ENCODE measurements at regions not wholly inside any gene's neighbourhood (a gene's known extent, or its start where the extent isn't known, plus 50 kb on each side); places are given as distances from the start of the nearest gene placed in this dataset.

- Mint-ChIP-seq H3K36me3 (ENCODE audit: low read depth) (peaks cover 32% of the 10 kb centered on the region), H3K27ac (peak overlapping the region; percentile 41), H3K4me3 (no peak overlapping the region; the same call in 2 of the 3 replicates), H3K4me1 (peaks cover 51% of the 10 kb centered on the region), H3K27me3 (ENCODE audit: insufficient read depth, low read depth, poor library complexity) (peaks cover 9% of the 10 kb centered on the region), H3K9me3 (peaks cover 31% of the 10 kb centered on the region)
- peak overlapping the region; percentile 75 for H3K27ac ChIP-seq (ENCODE audit: low read depth)
- peaks cover 8% of the 10 kb centered on the region; the same call in 1 of the 2 replicates for H3F3A ChIP-seq (replicated peaks; ENCODE audit: low read depth)
- H3K4me1 ChIP-seq (ENCODE audit: insufficient read depth), result peaks cover 5% of the 10 kb centered on the region; the same call in 1 of the 2 replicates
- ATAC-seq, result peak; percentile 69
- TF ChIP-seq JUNB (IDR thresholded peaks at IDR 0.05; ENCODE audit: unreplicated experiment), result no peak
- TF ChIP-seq, protein P1, sequence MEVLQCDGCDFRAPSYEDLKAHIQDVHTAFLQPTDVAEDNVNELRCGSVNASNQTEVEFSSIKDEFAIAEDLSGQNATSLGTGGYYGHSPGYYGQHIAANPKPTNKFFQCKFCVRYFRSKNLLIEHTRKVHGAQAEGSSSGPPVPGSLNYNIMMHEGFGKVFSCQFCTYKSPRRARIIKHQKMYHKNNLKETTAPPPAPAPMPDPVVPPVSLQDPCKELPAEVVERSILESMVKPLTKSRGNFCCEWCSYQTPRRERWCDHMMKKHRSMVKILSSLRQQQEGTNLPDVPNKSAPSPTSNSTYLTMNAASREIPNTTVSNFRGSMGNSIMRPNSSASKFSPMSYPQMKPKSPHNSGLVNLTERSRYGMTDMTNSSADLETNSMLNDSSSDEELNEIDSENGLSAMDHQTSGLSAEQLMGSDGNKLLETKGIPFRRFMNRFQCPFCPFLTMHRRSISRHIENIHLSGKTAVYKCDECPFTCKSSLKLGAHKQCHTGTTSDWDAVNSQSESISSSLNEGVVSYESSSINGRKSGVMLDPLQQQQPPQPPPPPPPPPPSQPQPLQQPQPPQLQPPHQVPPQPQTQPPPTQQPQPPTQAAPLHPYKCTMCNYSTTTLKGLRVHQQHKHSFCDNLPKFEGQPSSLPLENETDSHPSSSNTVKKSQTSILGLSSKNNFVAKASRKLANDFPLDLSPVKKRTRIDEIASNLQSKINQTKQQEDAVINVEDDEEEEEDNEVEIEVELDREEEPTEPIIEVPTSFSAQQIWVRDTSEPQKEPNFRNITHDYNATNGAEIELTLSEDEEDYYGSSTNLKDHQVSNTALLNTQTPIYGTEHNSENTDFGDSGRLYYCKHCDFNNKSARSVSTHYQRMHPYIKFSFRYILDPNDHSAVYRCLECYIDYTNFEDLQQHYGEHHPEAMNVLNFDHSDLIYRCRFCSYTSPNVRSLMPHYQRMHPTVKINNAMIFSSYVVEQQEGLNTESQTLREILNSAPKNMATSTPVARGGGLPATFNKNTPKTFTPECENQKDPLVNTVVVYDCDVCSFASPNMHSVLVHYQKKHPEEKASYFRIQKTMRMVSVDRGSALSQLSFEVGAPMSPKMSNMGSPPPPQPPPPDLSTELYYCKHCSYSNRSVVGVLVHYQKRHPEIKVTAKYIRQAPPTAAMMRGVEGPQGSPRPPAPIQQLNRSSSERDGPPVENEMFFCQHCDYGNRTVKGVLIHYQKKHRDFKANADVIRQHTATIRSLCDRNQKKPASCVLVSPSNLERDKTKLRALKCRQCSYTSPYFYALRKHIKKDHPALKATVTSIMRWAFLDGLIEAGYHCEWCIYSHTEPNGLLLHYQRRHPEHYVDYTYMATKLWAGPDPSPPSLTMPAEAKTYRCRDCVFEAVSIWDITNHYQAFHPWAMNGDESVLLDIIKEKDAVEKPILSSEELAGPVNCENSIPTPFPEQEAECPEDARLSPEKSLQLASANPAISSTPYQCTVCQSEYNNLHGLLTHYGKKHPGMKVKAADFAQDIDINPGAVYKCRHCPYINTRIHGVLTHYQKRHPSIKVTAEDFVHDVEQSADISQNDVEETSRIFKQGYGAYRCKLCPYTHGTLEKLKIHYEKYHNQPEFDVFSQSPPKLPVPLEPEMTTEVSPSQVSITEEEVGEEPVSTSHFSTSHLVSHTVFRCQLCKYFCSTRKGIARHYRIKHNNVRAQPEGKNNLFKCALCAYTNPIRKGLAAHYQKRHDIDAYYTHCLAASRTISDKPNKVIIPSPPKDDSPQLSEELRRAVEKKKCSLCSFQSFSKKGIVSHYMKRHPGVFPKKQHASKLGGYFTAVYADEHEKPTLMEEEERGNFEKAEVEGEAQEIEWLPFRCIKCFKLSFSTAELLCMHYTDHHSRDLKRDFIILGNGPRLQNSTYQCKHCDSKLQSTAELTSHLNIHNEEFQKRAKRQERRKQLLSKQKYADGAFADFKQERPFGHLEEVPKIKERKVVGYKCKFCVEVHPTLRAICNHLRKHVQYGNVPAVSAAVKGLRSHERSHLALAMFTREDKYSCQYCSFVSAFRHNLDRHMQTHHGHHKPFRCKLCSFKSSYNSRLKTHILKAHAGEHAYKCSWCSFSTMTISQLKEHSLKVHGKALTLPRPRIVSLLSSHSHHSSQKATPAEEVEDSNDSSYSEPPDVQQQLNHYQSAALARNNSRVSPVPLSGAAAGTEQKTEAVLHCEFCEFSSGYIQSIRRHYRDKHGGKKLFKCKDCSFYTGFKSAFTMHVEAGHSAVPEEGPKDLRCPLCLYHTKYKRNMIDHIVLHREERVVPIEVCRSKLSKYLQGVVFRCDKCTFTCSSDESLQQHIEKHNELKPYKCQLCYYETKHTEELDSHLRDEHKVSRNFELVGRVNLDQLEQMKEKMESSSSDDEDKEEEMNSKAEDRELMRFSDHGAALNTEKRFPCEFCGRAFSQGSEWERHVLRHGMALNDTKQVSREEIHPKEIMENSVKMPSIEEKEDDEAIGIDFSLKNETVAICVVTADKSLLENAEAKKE (CRISPR knock-in tag; IDR thresholded peaks at IDR 0.05), result peak; percentile 78
- no peak for TF ChIP-seq ETS1 (IDR thresholded peaks at IDR 0.05)
- TF ChIP-seq STAT1 (IDR thresholded peaks at IDR 0.05; ENCODE audit: unreplicated experiment), result no peak
- TF ChIP-seq EZH2 (IDR thresholded peaks at IDR 0.05; ENCODE audit: low read depth, unreplicated experiment), result no peak
- TF ChIP-seq CREB1 (CRISPR knock-in tag; IDR thresholded peaks at IDR 0.05; ENCODE audit: low read depth), result no peak; the same call in 1 of the 2 replicates
- TF ChIP-seq EZH2phosphoT487 (IDR thresholded peaks at IDR 0.05; ENCODE audit: unreplicated experiment), result no peak
- no peak for TF ChIP-seq REST (IDR thresholded peaks at IDR 0.05; ENCODE audit: unreplicated experiment)
- TF ChIP-seq, protein P2, sequence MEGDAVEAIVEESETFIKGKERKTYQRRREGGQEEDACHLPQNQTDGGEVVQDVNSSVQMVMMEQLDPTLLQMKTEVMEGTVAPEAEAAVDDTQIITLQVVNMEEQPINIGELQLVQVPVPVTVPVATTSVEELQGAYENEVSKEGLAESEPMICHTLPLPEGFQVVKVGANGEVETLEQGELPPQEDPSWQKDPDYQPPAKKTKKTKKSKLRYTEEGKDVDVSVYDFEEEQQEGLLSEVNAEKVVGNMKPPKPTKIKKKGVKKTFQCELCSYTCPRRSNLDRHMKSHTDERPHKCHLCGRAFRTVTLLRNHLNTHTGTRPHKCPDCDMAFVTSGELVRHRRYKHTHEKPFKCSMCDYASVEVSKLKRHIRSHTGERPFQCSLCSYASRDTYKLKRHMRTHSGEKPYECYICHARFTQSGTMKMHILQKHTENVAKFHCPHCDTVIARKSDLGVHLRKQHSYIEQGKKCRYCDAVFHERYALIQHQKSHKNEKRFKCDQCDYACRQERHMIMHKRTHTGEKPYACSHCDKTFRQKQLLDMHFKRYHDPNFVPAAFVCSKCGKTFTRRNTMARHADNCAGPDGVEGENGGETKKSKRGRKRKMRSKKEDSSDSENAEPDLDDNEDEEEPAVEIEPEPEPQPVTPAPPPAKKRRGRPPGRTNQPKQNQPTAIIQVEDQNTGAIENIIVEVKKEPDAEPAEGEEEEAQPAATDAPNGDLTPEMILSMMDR (conservative IDR thresholded peaks at IDR 0.05; ENCODE audit: low read depth in 2 of 2), result no peak
- TF ChIP-seq NANOG (IDR thresholded peaks at IDR 0.05; ENCODE audit: borderline replicate concordance), result peak; percentile 40; the same call in 1 of the 2 replicates
- TF ChIP-seq ZNF331 (CRISPR knock-in tag; IDR thresholded peaks at IDR 0.05; ENCODE audit: low read depth), result no peak
- no peak for TF ChIP-seq POLR2AphosphoS5 (IDR thresholded peaks at IDR 0.05; ENCODE audit: low read depth)
- TF ChIP-seq ZNF114 (CRISPR knock-in tag; IDR thresholded peaks at IDR 0.05), result no peak
- H3K4me3 ChIP-seq, result no peak overlapping the region
- no peaks in the 10 kb centered on the region for H3K36me3 ChIP-seq (ENCODE audit: insufficient read depth)
- no peak overlapping the region for H2AFZ ChIP-seq
- H3K79me2 ChIP-seq (replicated peaks; ENCODE audit: insufficient read depth), result no peaks in the 10 kb centered on the region
- no peaks in the 10 kb centered on the region for H3K27me3 ChIP-seq (ENCODE audit: insufficient read depth)
- H3K9me2 ChIP-seq (ENCODE audit: insufficient read depth), result peaks cover 4% of the 10 kb centered on the region; the same call in 1 of the 2 replicates
- no peak overlapping the region for H3K4me2 ChIP-seq
- H4K20me1 ChIP-seq (replicated peaks; ENCODE audit: insufficient read depth), result no peaks in the 10 kb centered on the region
- DNase-seq (ENCODE audit: low spot score), result peak; percentile 33
Observed at GRCh38 chr16:6341981-6342380, 990.7 kb upstream of the RBFOX1 start.
